Keratinocyte (primary cell): ENCODE measurements at regions not wholly inside any gene's neighbourhood (a gene's known extent, or its start where the extent isn't known, plus 50 kb on each side); places are given as distances from the start of the nearest gene placed in this dataset.

Source experiments
- DNase-seq: peaks from one replicate; pipeline ENCODE4 v3.0.0-alpha.2; 2011; ENCODE audit warnings: low read depth, missing footprints, low spot score
- FAIRE-seq: peaks from 2 replicates; lab custom pipeline; 2011; peaks lifted over from hg19 to GRCh38; lab: Jason Lieb, UNC
- H2AFZ ChIP-seq: 2 replicates; pipeline ENCODE4 v1.6.0; 2012; ENCODE audit warnings: low read length, control low read depth, inconsistent platforms; ENCODE audit not compliant: control insufficient read depth
- H3K27ac ChIP-seq: 2 replicates; pipeline ENCODE4 v1.5.1; 2011; ENCODE audit warnings: low read length; ENCODE audit not compliant: control insufficient read depth, insufficient read depth
- H3K27me3 ChIP-seq: 3 replicates; pipeline ENCODE4 v1.6.0; 2011; ENCODE audit warnings: low read length; ENCODE audit not compliant: control insufficient read depth, insufficient read depth; ENCODE audit errors: extremely low read depth
- H3K36me3 ChIP-seq, 2 experiments: 2 replicates in 1 of 2; 3 replicates in 1 of 2; pipeline ENCODE4 v1.5.1; 2011; ENCODE audit warnings: low read length in 2 of 2, mild to moderate bottlenecking in 1 of 2; ENCODE audit not compliant: control insufficient read depth in 2 of 2, insufficient read depth in 2 of 2; ENCODE audit errors: extremely low read depth in 1 of 2
- H3K4me1 ChIP-seq: 3 replicates; pipeline ENCODE4 v1.5.1; 2011; ENCODE audit warnings: low read length; ENCODE audit not compliant: control insufficient read depth, insufficient read depth; ENCODE audit errors: extremely low read depth
- H3K4me2 ChIP-seq: 3 replicates; pipeline ENCODE4 v1.6.0; 2011; ENCODE audit warnings: low read depth, low read length; ENCODE audit not compliant: control insufficient read depth, insufficient read depth; ENCODE audit errors: extremely low read depth
- H3K4me3 ChIP-seq, 3 experiments: fragments of 200-600 bp in 1 of 3; sonication (generic) in 1 of 3; 2 replicates in 2 of 3; 3 replicates in 1 of 3; pipeline ENCODE4 v1.5.1; 2011 to 2016; ENCODE audit warnings: low read length in 3 of 3, mild to moderate bottlenecking in 3 of 3, control low read depth in 2 of 3, inconsistent platforms in 1 of 3, low read depth in 1 of 3, mixed read lengths in 1 of 3, mixed run types in 1 of 3, moderate library complexity in 1 of 3; ENCODE audit not compliant: control insufficient read depth in 2 of 3, insufficient read depth in 2 of 3; ENCODE audit errors: extremely low read depth in 1 of 3
- H3K79me2 ChIP-seq: 2 replicates; pipeline ENCODE4 v1.6.0; 2012; ENCODE audit warnings: low read length; ENCODE audit not compliant: control insufficient read depth, insufficient read depth
- H3K9ac ChIP-seq: 3 replicates; pipeline ENCODE4 v1.6.0; 2011; ENCODE audit warnings: low read length; ENCODE audit not compliant: control insufficient read depth, insufficient read depth; ENCODE audit errors: extremely low read depth
- H3K9me1 ChIP-seq: 3 replicates; pipeline ENCODE4 v1.6.0; 2011; ENCODE audit warnings: low read length; ENCODE audit not compliant: control insufficient read depth, insufficient read depth; ENCODE audit errors: extremely low read depth
- H3K9me3 ChIP-seq: 2 replicates; pipeline ENCODE4 v1.5.1; 2012; ENCODE audit warnings: low read depth, low read length; ENCODE audit not compliant: control insufficient read depth
- H4K20me1 ChIP-seq: 3 replicates; pipeline ENCODE4 v1.6.0; 2011; ENCODE audit warnings: low read length; ENCODE audit not compliant: control insufficient read depth, insufficient read depth; ENCODE audit errors: extremely low read depth
- CTCF ChIP-seq, 3 experiments: IDR thresholded peaks in 1 of 3; conservative IDR thresholded peaks in 1 of 3; optimal IDR thresholded peaks in 1 of 3; 2 replicates in 2 of 3; 3 replicates in 1 of 3; pipeline versions ENCODE3 to v1.5.1; 2011; ENCODE audit warnings: low read length in 3 of 3, mild to moderate bottlenecking in 3 of 3, moderate library complexity in 2 of 3, control low read depth in 1 of 3, inconsistent platforms in 1 of 3; ENCODE audit not compliant: insufficient read depth in 2 of 3; ENCODE audit errors: extremely low read depth in 1 of 3
- EZH2 ChIP-seq: IDR thresholded peaks from one replicate; pipeline ENCODE4 v1.6.1; 2012; ENCODE audit warnings: inconsistent platforms, mild to moderate bottlenecking, low read length, moderate library complexity
- dilution Hi-C: fragments of 300-500 bp; cut with MboI; formaldehyde crosslinking; loops from one replicate; pipeline ENCODE4 v1.7.0; 2020; ENCODE audit warnings: low sequenced_read_pairs; ENCODE audit not compliant: extremely low pct_ligation_motif_present

- no peak for DNase-seq
- Histone ChIP-seq H3K27me3 (no peaks in the 10 kb centered on the region), H3K9me3 (no peaks in the 10 kb centered on the region), H3K36me3 (no peaks in the 10 kb centered on the region), H2AFZ (no peak overlapping the region), H3K27ac (no peak overlapping the region), H3K9me1 (no peaks in the 10 kb centered on the region), H3K4me3 (no peak overlapping the region), H3K4me2 (no peak overlapping the region), H3K9ac (no peak overlapping the region), H4K20me1 (no peaks in the 10 kb centered on the region), H3K4me1 (no peaks in the 10 kb centered on the region), H3K79me2 (no peaks in the 10 kb centered on the region)
- no peak for FAIRE-seq
- dilution Hi-C loops, result no loop called here
- TF ChIP-seq CTCF (optimal IDR thresholded peaks at IDR 0.05 in 1 of 3, IDR thresholded peaks at IDR 0.05 in 1 of 3, conservative IDR thresholded peaks at IDR 0.05 in 1 of 3; ENCODE audit: extremely low read depth in 1 of 3, insufficient read depth in 2 of 3, low read length in 3 of 3) (no peak), EZH2 (no peak)
Observed at GRCh38 chr6:114892211-114892610, 549.4 kb upstream of the HS3ST5 start.

GRCh38 chr6:114888241-114888640 is 545.4 kb upstream of the HS3ST5 start:
- no peak for TF ChIP-seq CTCF (optimal IDR thresholded peaks at IDR 0.05 in 1 of 3, IDR thresholded peaks at IDR 0.05 in 1 of 3, conservative IDR thresholded peaks at IDR 0.05 in 1 of 3; ENCODE audit: extremely low read depth in 1 of 3, insufficient read depth in 2 of 3, low read length in 3 of 3)
- no peak for TF ChIP-seq EZH2
- no peak overlapping the region for H2AFZ ChIP-seq
- dilution Hi-C loops, result no loop called here
- no peaks in the 10 kb centered on the region for H3K36me3 ChIP-seq
- H3K4me1 ChIP-seq, result no peaks in the 10 kb centered on the region
- H4K20me1 ChIP-seq, result no peaks in the 10 kb centered on the region
- H3K4me3 ChIP-seq, result no peak overlapping the region
- FAIRE-seq (no peak), DNase-seq (no peak)
- no peaks in the 10 kb centered on the region for H3K9me1 ChIP-seq
- H3K9me3 ChIP-seq, result no peaks in the 10 kb centered on the region
- H3K27me3 ChIP-seq, result no peaks in the 10 kb centered on the region
- no peak overlapping the region for H3K4me2 ChIP-seq
- no peaks in the 10 kb centered on the region for H3K79me2 ChIP-seq
- H3K9ac ChIP-seq, result no peak overlapping the region
- H3K27ac ChIP-seq, result no peak overlapping the region
